AG09319 (cell line): ENCODE measurements at regions not wholly inside any gene's neighbourhood (a gene's known extent, or its start where the extent isn't known, plus 50 kb on each side); places are given as distances from the start of the nearest gene placed in this dataset.

Experiments
- DNase-seq: peaks from one replicate; pipeline ENCODE4 v3.0.0-alpha.2; 2010; ENCODE audit warnings: low read depth; ENCODE audit errors: extremely low read depth
- CTCF ChIP-seq: IDR thresholded peaks from 2 replicates; pipeline ENCODE4 v1.5.1; 2011; ENCODE audit warnings: low read depth, mild to moderate bottlenecking, inconsistent platforms, low read length, moderate library complexity

DNA sequence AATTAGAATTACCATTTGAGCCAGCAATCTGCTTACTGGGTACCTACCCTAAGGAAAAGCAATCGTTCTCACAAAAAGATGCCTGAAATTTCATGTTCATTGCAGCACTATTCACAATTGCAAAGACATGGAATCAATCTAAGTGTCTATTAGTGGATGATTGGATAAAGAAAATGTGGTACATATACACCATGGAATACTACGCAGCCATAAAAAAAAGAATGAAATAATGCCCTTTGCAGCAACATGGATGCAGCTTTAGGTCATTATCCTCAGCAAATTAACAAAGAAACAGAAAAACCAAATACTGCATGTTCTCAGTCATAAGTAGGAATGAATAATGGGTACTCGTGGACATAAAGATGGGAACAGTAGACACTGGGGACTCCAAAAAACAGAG is 89.8 kb upstream of the MAP1LC3B2 start:
- no peak for TF ChIP-seq CTCF
- no peak for DNase-seq

GRCh38 chr12:116471544-116471943 is 87.6 kb upstream of the MAP1LC3B2 start:
- TF ChIP-seq CTCF = no peak
- no peak for DNase-seq

DNA sequence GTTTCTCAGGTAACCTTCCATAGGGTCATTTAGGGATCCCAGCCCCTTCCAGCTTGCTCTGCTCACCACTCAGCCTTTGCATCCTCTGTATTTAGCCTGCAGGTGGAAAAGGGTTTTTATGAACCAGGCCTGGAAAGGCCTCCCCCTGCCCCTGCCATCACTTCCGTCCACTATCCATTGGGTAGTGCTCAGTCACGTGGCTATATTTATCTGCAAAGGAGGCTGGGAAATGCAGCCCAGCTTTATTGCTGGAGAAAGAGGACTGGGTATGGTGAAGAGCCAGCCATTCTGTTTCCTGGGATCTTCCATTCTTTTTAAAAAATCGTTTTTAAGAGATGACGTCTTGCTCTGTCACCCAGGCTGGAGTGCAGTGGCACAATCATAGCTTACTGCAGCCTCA is 87.0 kb upstream of the MAP1LC3B2 start:
- no peak for DNase-seq
- TF ChIP-seq CTCF = no peak

- no peak for TF ChIP-seq CTCF
- DNase-seq = no peak
These were observed 85.8 kb upstream of the MAP1LC3B2 start for GRCh38 chr12:116473416-116473815.

DNA sequence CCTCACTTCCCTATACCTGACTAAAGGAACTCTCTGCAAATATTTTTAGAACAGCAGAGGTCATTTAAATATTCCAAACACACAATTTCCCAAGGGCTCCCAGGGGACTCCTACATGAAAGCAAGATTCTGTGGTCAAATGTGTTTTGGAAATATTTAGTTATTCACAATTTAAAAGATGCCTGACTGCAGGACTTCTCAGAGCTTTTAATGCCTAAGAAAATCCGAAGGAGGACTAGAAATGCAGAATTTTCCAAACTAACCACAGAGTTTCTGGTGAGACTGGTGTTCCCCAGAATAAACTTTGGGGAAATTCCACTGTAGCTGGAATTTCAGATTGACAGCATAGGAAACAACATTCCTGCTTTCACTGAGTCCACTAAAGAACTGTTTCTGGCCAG is 84.8 kb upstream of the MAP1LC3B2 start:
- no peak for TF ChIP-seq CTCF
- no peak for DNase-seq

GRCh38 chr12:116474899-116475298 is 84.3 kb upstream of the MAP1LC3B2 start:
- no peak for TF ChIP-seq CTCF
- no peak for DNase-seq

GRCh38 chr12:116476227-116476822 is 82.9 kb upstream of the MAP1LC3B2 start:
- TF ChIP-seq CTCF = no peak

More at GRCh38 chr12:116476227-116476822, 82.9 kb upstream of the MAP1LC3B2 start:
- DNase-seq = no peak
